ENCODE measurements at regions not wholly inside any gene's neighbourhood (a gene's known extent, or its start where the extent isn't known, plus 50 kb on each side); places are given as distances from the start of the nearest gene placed in this dataset.

DNA sequence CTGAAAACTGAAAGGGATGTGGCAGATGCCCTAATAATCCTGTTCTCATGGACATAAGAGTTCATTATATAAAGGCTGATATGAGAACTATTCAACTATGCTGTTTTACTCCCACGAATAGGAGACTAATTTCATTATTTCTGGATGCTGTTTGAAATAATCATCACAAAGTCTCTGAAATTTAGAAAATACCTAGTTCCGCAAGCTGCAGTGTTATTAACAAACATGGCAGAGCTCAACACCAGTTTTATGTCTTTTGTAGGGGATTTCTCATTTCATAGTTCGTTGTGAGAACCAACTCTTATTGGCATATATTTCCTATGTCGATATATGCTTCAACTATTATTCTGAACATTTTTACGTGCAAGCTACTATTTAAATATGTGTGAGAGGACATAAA, 200.3 kb upstream of the SLC8A1 start:
- Histone ChIP-seq H3K27me3 (replicated peaks; ENCODE audit: insufficient read depth, low read length) (no peaks in the 10 kb centered on the region), H3K9me2 (replicated peaks; ENCODE audit: insufficient read depth, low read length) (no peaks in the 10 kb centered on the region), H3K36me3 (replicated peaks; ENCODE audit: insufficient read depth, low read length) (no peaks in the 10 kb centered on the region), H2AFZ (ENCODE audit: low read length) (no peak overlapping the region), H3K79me2 (ENCODE audit: low read length) (no peaks in the 10 kb centered on the region), H4K20me1 (ENCODE audit: insufficient read depth, low read length) (no peaks in the 10 kb centered on the region), H3K4me2 (ENCODE audit: low read depth, low read length) (no peak overlapping the region), H3K4me1 (ENCODE audit: low read length) (no peaks in the 10 kb centered on the region), H3K27ac (ENCODE audit: low read length) (no peak overlapping the region), H3K9ac (ENCODE audit: low read length) (no peak overlapping the region), H3F3A (ENCODE audit: insufficient read depth, low read length) (no peaks in the 10 kb centered on the region), H3K4me3 (ENCODE audit: low read length) (no peak overlapping the region), H3K9me3 (replicated peaks; ENCODE audit: insufficient read depth, low read length) (no peaks in the 10 kb centered on the region)
- TF ChIP-seq EZH2phosphoT487 (IDR thresholded peaks at IDR 0.05; ENCODE audit: low read length): no peak
- TF ChIP-seq, protein P1, sequence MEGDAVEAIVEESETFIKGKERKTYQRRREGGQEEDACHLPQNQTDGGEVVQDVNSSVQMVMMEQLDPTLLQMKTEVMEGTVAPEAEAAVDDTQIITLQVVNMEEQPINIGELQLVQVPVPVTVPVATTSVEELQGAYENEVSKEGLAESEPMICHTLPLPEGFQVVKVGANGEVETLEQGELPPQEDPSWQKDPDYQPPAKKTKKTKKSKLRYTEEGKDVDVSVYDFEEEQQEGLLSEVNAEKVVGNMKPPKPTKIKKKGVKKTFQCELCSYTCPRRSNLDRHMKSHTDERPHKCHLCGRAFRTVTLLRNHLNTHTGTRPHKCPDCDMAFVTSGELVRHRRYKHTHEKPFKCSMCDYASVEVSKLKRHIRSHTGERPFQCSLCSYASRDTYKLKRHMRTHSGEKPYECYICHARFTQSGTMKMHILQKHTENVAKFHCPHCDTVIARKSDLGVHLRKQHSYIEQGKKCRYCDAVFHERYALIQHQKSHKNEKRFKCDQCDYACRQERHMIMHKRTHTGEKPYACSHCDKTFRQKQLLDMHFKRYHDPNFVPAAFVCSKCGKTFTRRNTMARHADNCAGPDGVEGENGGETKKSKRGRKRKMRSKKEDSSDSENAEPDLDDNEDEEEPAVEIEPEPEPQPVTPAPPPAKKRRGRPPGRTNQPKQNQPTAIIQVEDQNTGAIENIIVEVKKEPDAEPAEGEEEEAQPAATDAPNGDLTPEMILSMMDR (IDR thresholded peaks at IDR 0.05; ENCODE audit: low read length): no peak
- TF ChIP-seq EZH2 (optimal IDR thresholded peaks at IDR 0.05; ENCODE audit: low read depth, low read length): no peak
- DNase-seq: no peak

DNA sequence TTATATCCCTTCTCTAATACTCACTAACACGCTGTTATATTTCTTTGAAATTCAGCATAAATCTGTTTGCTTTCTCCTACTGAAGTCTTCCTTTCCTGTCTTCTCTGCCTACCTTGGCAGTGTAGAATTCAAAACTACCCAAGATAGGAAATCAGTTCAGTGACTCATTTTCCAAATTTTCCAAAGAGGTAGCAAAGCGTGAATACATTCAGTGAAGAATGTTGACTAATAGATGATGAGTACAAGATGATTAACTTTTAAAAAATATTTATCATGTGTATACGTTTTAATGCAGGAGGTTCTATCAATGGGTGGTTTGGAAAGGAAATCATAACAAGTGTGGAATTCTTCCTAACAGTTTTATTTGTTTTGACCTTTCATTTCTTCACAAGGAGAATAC, 201.9 kb upstream of the SLC8A1 start:
- no peak for DNase-seq
- Histone ChIP-seq H3K4me1 (ENCODE audit: low read length) (no peaks in the 10 kb centered on the region), H3K79me2 (ENCODE audit: low read length) (no peaks in the 10 kb centered on the region), H4K20me1 (ENCODE audit: insufficient read depth, low read length) (no peaks in the 10 kb centered on the region), H3K9me2 (replicated peaks; ENCODE audit: insufficient read depth, low read length) (no peaks in the 10 kb centered on the region), H2AFZ (ENCODE audit: low read length) (no peak overlapping the region), H3K36me3 (replicated peaks; ENCODE audit: insufficient read depth, low read length) (no peaks in the 10 kb centered on the region), H3K27me3 (replicated peaks; ENCODE audit: insufficient read depth, low read length) (no peaks in the 10 kb centered on the region), H3K9me3 (replicated peaks; ENCODE audit: insufficient read depth, low read length) (no peaks in the 10 kb centered on the region), H3K27ac (ENCODE audit: low read length) (no peak overlapping the region), H3F3A (ENCODE audit: insufficient read depth, low read length) (no peaks in the 10 kb centered on the region), H3K9ac (ENCODE audit: low read length) (no peak overlapping the region), H3K4me2 (ENCODE audit: low read depth, low read length) (no peak overlapping the region), H3K4me3 (ENCODE audit: low read length) (no peak overlapping the region)
- TF ChIP-seq, protein P1 (IDR thresholded peaks at IDR 0.05; ENCODE audit: low read length): no peak
- TF ChIP-seq EZH2phosphoT487 (IDR thresholded peaks at IDR 0.05; ENCODE audit: low read length): no peak
- TF ChIP-seq EZH2 (optimal IDR thresholded peaks at IDR 0.05; ENCODE audit: low read depth, low read length): no peak

DNA sequence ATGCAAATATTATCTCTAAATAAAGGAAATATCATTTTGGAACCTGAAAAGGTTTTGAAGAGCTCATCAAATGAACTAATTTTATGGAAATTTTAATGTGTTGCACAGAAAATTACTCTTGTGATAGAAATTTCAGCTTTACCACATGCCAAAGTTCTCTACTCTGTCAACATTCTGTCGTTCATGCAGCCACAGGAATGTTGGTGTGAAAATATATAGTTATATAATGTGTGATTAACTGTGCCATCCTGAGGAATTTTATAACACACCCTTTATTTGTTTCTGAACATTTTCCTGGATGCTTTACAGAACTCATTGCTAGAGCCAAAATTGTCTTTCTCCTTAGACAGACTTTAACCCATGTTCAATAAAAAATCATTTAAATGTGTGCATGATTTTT, 202.5 kb upstream of the SLC8A1 start:
- no peak overlapping the region for H2AFZ ChIP-seq (ENCODE audit: low read length)
- no peak overlapping the region for H3K9ac ChIP-seq (ENCODE audit: low read length)
- no peak for DNase-seq
- H3K4me1 ChIP-seq (ENCODE audit: low read length): no peaks in the 10 kb centered on the region
- H3K27ac ChIP-seq (ENCODE audit: low read length): no peak overlapping the region
- no peaks in the 10 kb centered on the region for H3K9me3 ChIP-seq (replicated peaks; ENCODE audit: insufficient read depth, low read length)
- H3K9me2 ChIP-seq (replicated peaks; ENCODE audit: insufficient read depth, low read length): no peaks in the 10 kb centered on the region
- no peak overlapping the region for H3K4me3 ChIP-seq (ENCODE audit: low read length)
- no peak for TF ChIP-seq EZH2phosphoT487 (IDR thresholded peaks at IDR 0.05; ENCODE audit: low read length)
- TF ChIP-seq, protein P1 (IDR thresholded peaks at IDR 0.05; ENCODE audit: low read length): no peak
- TF ChIP-seq EZH2 (optimal IDR thresholded peaks at IDR 0.05; ENCODE audit: low read depth, low read length): no peak
- H3K79me2 ChIP-seq (ENCODE audit: low read length): no peaks in the 10 kb centered on the region
- H3F3A ChIP-seq (ENCODE audit: insufficient read depth, low read length): no peaks in the 10 kb centered on the region
- no peaks in the 10 kb centered on the region for H3K27me3 ChIP-seq (replicated peaks; ENCODE audit: insufficient read depth, low read length)
- H4K20me1 ChIP-seq (ENCODE audit: insufficient read depth, low read length): no peaks in the 10 kb centered on the region
- H3K36me3 ChIP-seq (replicated peaks; ENCODE audit: insufficient read depth, low read length): no peaks in the 10 kb centered on the region
- no peak overlapping the region for H3K4me2 ChIP-seq (ENCODE audit: low read depth, low read length)

Data from MM.1S (cell line).